Spleen (tissue), 11 donors: ENCODE measurements at regions not wholly inside any gene's neighbourhood (a gene's known extent, or its start where the extent isn't known, plus 50 kb on each side); places are given as distances from the start of the nearest gene placed in this dataset.

ENCODE experiments used
- DNase-seq: peaks from one replicate; pipeline ENCODE4 v3.0.0-alpha.2; 2020
- H3K27ac ChIP-seq, 8 donors: fragments of 200-600 bp; sonication (generic) in 7 of 8; 1 replicate in 4 of 8; 2 replicates in 4 of 8; pipeline versions ENCODE4 v1.5.0 to v1.8.0; 2016 to 2021; ENCODE audit warnings: inconsistent platforms in 4 of 8, mild to moderate bottlenecking in 4 of 8, moderate library complexity in 1 of 8
- H3K27me3 ChIP-seq, 7 donors: fragments of 200-600 bp; sonication (generic) in 6 of 7; replicated peaks in 1 of 7; 1 replicate in 4 of 7; 2 replicates in 3 of 7; pipeline versions ENCODE4 v1.5.0 to v1.8.0; 2016 to 2021; ENCODE audit warnings: inconsistent platforms in 3 of 7, mild to moderate bottlenecking in 1 of 7
- H3K36me3 ChIP-seq, 6 donors: fragments of 200-600 bp; sonication (generic) in 5 of 6; 1 replicate in 4 of 6; 2 replicates in 2 of 6; pipeline versions ENCODE4 v1.5.0 to v1.8.0; 2016 to 2021; ENCODE audit warnings: inconsistent platforms in 2 of 6
- H3K4me1 ChIP-seq, 6 donors: fragments of 200-600 bp; sonication (generic) in 5 of 6; 1 replicate in 3 of 6; 2 replicates in 3 of 6; pipeline versions ENCODE4 v1.5.0 to v1.8.0; 2016 to 2021; ENCODE audit warnings: inconsistent platforms in 3 of 6
- H3K4me3 ChIP-seq, 8 donors: fragments of 200-600 bp; sonication (generic) in 7 of 8; 1 replicate in 4 of 8; 2 replicates in 4 of 8; pipeline versions ENCODE4 v1.5.0 to v1.8.0; 2016 to 2021; ENCODE audit warnings: inconsistent platforms in 4 of 8, mild to moderate bottlenecking in 4 of 8, moderate library complexity in 2 of 8
- H3K9me3 ChIP-seq, 8 donors: fragments of 200-600 bp; sonication (generic) in 7 of 8; 1 replicate in 4 of 8; 2 replicates in 4 of 8; pipeline versions ENCODE4 v1.5.0 to v1.8.0; 2016 to 2021; ENCODE audit warnings: inconsistent platforms in 4 of 8
- CTCF ChIP-seq, 11 experiments: fragments of 200-600 bp in 7 of 11; fragments of 450-650 bp in 4 of 11; sonication (generic) in 4 of 11; IDR thresholded peaks in 8 of 11; conservative IDR thresholded peaks in 3 of 11; 1 replicate in 7 of 11; 2 replicates in 4 of 11; pipeline versions ENCODE4 v1.4.0 to v1.8.0; 2016 to 2021; ENCODE audit warnings: antibody characterized with exemption in 11 of 11, inconsistent platforms in 4 of 11, mild to moderate bottlenecking in 1 of 11
- POLR2A ChIP-seq, 3 donors: fragments of 450-650 bp; IDR thresholded peaks; one replicate each; pipeline ENCODE4 v1.5.1; 2017; ENCODE audit warnings: antibody characterized with exemption in 3 of 3, mild to moderate bottlenecking in 1 of 3
- POLR2AphosphoS5 ChIP-seq, 3 donors: sonication (generic); formaldehyde crosslinking; IDR thresholded peaks; one replicate each; pipeline ENCODE4 v1.5.1; 2017; ENCODE audit warnings: antibody characterized with exemption in 3 of 3
- WGBS, 5 donors: extraction: QIAGEN DNeasy Blood & Tissue Kit in 3 of 5; methylation state at CpG; one replicate each; pipeline versions ENCODE4 v1.1.5 to v1.1.7; 2013 to 2018; 5-methylcytosine and 5-hydroxymethylcytosine counted together
- intact Hi-C: fragments of 100-400 bp; cut with DNase I; formaldehyde crosslinking; loops from one replicate; pipeline ENCODE4 v1.15.0; 2023; ENCODE audit warnings: low total_unique reads
- donor health status: healthy with polysubstance abuse.
- donor health status: DM: no; HTN: no; CAD: no; lungs with moderate emphysema.
- donor health status: DM: no; HTN: no; CAD: no.
- donor health status: Bipolar disorder and iron deficiency.
- donor health status: healthy.
- donor health status: DM: no; HTN: no; CAD: no.
- donor health status: DM: yes; HTN: yes; CAD: no.

GRCh38 chr7:124328774-124329173 lies 295.9 kb upstream of the TMEM229A start:
- Histone ChIP-seq H3K9me3 (peaks cover 0 to 13% (median 0%) of the 10 kb centered on the region in 8 donors), H3K4me3 (no peak overlapping the region), H3K4me1 (no peaks in the 10 kb centered on the region), H3K36me3 (no peaks in the 10 kb centered on the region), H3K27ac (no peak overlapping the region), H3K27me3 (no peaks in the 10 kb centered on the region)
- TF ChIP-seq POLR2A (IDR thresholded peaks at IDR 0.05) (no peak), CTCF (IDR thresholded peaks at IDR 0.05 in 8 of 11, conservative IDR thresholded peaks at IDR 0.05 in 3 of 11) (no peak), POLR2AphosphoS5 (IDR thresholded peaks at IDR 0.05) (no peak)
- intact Hi-C loops = no loop called here
- WGBS, 5 donors = 40 to 61% (median 56%) methylated on average over 3 of the region's 3 CpGs
- no peak for DNase-seq

- TF ChIP-seq CTCF (IDR thresholded peaks at IDR 0.05 in 8 of 11, conservative IDR thresholded peaks at IDR 0.05 in 3 of 11) = no peak
- no peak for TF ChIP-seq POLR2AphosphoS5 (IDR thresholded peaks at IDR 0.05)
- no peaks in the 10 kb centered on the region for H3K36me3 ChIP-seq
- intact Hi-C loops = no loop called here
Observed at GRCh38 chr7:124324262-124324661, 291.4 kb upstream of the TMEM229A start.

GRCh38 chr7:124323597-124323996 lies 290.7 kb upstream of the TMEM229A start:
- Histone ChIP-seq H3K4me3 (no peak overlapping the region), H3K27ac (no peak overlapping the region), H3K27me3 (no peaks in the 10 kb centered on the region), H3K36me3 (no peaks in the 10 kb centered on the region), H3K9me3 (no peaks in the 10 kb centered on the region), H3K4me1 (no peaks in the 10 kb centered on the region)
- intact Hi-C loops = no loop called here
- no peak for DNase-seq
- 27 to 46% (median 38%) methylated on average over 1 of the region's 1 CpG for WGBS, 5 donors
- TF ChIP-seq POLR2AphosphoS5 (IDR thresholded peaks at IDR 0.05) = no peak
- no peak for TF ChIP-seq POLR2A (IDR thresholded peaks at IDR 0.05)
- TF ChIP-seq CTCF (IDR thresholded peaks at IDR 0.05 in 8 of 11, conservative IDR thresholded peaks at IDR 0.05 in 3 of 11) = no peak

More at GRCh38 chr7:124324262-124324661, 291.4 kb upstream of the TMEM229A start:
- no peak for DNase-seq
- no peaks in the 10 kb centered on the region for H3K9me3 ChIP-seq
- no peaks in the 10 kb centered on the region for H3K27me3 ChIP-seq
- H3K27ac ChIP-seq = no peak overlapping the region
- no peaks in the 10 kb centered on the region for H3K4me1 ChIP-seq
- H3K4me3 ChIP-seq = no peak overlapping the region

GRCh38 chr7:124322561-124322960 lies 289.7 kb upstream of the TMEM229A start:
- H3K36me3 ChIP-seq = no peaks in the 10 kb centered on the region
- H3K27ac ChIP-seq = no peak overlapping the region
- no peak overlapping the region for H3K4me3 ChIP-seq
- no peak for DNase-seq
- WGBS, 5 donors = 59 to 80% (median 75%) methylated on average over 1 of the region's 1 CpG
- no peaks in the 10 kb centered on the region for H3K9me3 ChIP-seq
- TF ChIP-seq POLR2AphosphoS5 (IDR thresholded peaks at IDR 0.05) = no peak
- TF ChIP-seq CTCF (IDR thresholded peaks at IDR 0.05 in 8 of 11, conservative IDR thresholded peaks at IDR 0.05 in 3 of 11) = no peak
- TF ChIP-seq POLR2A (IDR thresholded peaks at IDR 0.05) = no peak
- H3K4me1 ChIP-seq = no peaks in the 10 kb centered on the region
- intact Hi-C loops = no loop called here
- no peaks in the 10 kb centered on the region for H3K27me3 ChIP-seq
